Thyroid gland (tissue), 4 donors: ENCODE measurements at regions not wholly inside any gene's neighbourhood (a gene's known extent, or its start where the extent isn't known, plus 50 kb on each side); places are given as distances from the start of the nearest gene placed in this dataset.

ENCODE experiments used
- CTCF ChIP-seq, 6 experiments: fragments of 200-600 bp in 3 of 6; fragments of 450-650 bp in 3 of 6; sonication (generic) in 3 of 6; IDR thresholded peaks; one replicate each; pipeline ENCODE4 v1.5.1; 2016 to 2019; ENCODE audit warnings: antibody characterized with exemption in 6 of 6, mild to moderate bottlenecking in 2 of 6, inconsistent platforms in 1 of 6, moderate library complexity in 1 of 6
- POLR2A ChIP-seq, 2 donors: fragments of 450-650 bp; IDR thresholded peaks; one replicate each; pipeline ENCODE4 v1.6.1; 2017; ENCODE audit warnings: antibody characterized with exemption in 2 of 2, mild to moderate bottlenecking in 2 of 2, moderate library complexity in 1 of 2

DNA sequence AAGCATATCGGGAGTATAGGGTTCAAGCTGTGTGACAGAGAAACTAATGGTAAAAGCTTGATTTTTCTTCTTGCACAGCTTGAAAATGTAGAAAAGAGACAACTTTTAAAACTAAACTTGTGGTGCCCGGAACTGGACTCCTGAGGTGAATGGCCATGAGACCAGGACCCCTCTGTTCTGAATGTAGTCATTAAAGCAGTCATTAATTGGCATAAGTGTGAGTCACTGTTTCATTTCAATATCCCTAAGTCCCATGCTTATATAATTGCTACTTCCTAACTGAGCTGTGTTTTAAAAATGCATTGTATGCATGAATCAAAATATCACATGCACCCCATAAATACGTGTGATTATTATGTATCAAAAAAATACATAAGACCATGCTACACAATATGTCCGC lies 463.1 kb upstream of the DYNLRB2 start:
- TF ChIP-seq CTCF (IDR thresholded peaks at IDR 0.05) (no peak), POLR2A (IDR thresholded peaks at IDR 0.05) (no peak)
